ENCODE measurements at regions not wholly inside any gene's neighbourhood (a gene's known extent, or its start where the extent isn't known, plus 50 kb on each side); places are given as distances from the start of the nearest gene placed in this dataset.

GRCh38 chr10:120989279-120989678 lies 138.1 kb downstream of the WDR11 start:
- no peak overlapping the region for H3K27ac ChIP-seq
- intact Hi-C loops (cut with DNase I; ENCODE audit: low total_unique reads), result no loop called here
- DNase-seq, result no peak
- H3K4me1 ChIP-seq, result no peaks in the 10 kb centered on the region
- TF ChIP-seq POLR2AphosphoS5 (IDR thresholded peaks at IDR 0.05) (no peak), CTCF (IDR thresholded peaks at IDR 0.05 in 8 of 11, conservative IDR thresholded peaks at IDR 0.05 in 3 of 11) (no peak), POLR2A (IDR thresholded peaks at IDR 0.05) (no peak)
- no peak overlapping the region for H3K4me3 ChIP-seq
- H3K9me3 ChIP-seq, result peaks cover 0 to 56% (median 21%) of the 10 kb centered on the region in 8 donors
- no peaks in the 10 kb centered on the region for H3K36me3 ChIP-seq
- peaks cover 0 to 7% (median 0%) of the 10 kb centered on the region in 7 donors for H3K27me3 ChIP-seq (replicated peaks in 1 of 7)
- WGBS, 5 donors, result 88 to 97% (median 92%) methylated on average over 2 of the region's 2 CpGs

- DNase-seq, result no peak
- no peak for TF ChIP-seq CTCF (IDR thresholded peaks at IDR 0.05 in 8 of 11, conservative IDR thresholded peaks at IDR 0.05 in 3 of 11)
- TF ChIP-seq POLR2AphosphoS5 (IDR thresholded peaks at IDR 0.05), result no peak
- TF ChIP-seq POLR2A (IDR thresholded peaks at IDR 0.05), result no peak
- Histone ChIP-seq H3K27ac (no peak overlapping the region), H3K27me3 (replicated peaks in 1 of 7) (peaks cover 0 to 4% (median 0%) of the 10 kb centered on the region in 7 donors), H3K4me3 (no peak overlapping the region), H3K9me3 (peaks cover 0 to 59% (median 25%) of the 10 kb centered on the region in 8 donors), H3K36me3 (no peaks in the 10 kb centered on the region), H3K4me1 (no peaks in the 10 kb centered on the region)
- intact Hi-C loops (cut with DNase I; ENCODE audit: low total_unique reads), result no loop called here
- WGBS, 5 donors, result 76 to 90% (median 85%) methylated on average over 10 of the region's 10 CpGs
These were observed 138.9 kb downstream of the WDR11 start for GRCh38 chr10:120989996-120990598.

GRCh38 chr10:120990831-120991230 lies 139.7 kb downstream of the WDR11 start:
- no peak for DNase-seq
- Histone ChIP-seq H3K27me3 (replicated peaks in 1 of 7) (peaks cover 0 to 4% (median 0%) of the 10 kb centered on the region in 7 donors), H3K9me3 (peaks cover 0 to 59% (median 25%) of the 10 kb centered on the region in 8 donors), H3K4me3 (no peak overlapping the region), H3K27ac (no peak overlapping the region), H3K36me3 (no peaks in the 10 kb centered on the region), H3K4me1 (no peaks in the 10 kb centered on the region)
- WGBS, 5 donors, result 82 to 95% (median 87%) methylated on average over 2 of the region's 2 CpGs
- intact Hi-C loops (cut with DNase I; ENCODE audit: low total_unique reads), result no loop called here
- no peak for TF ChIP-seq POLR2A (IDR thresholded peaks at IDR 0.05)
- no peak for TF ChIP-seq CTCF (IDR thresholded peaks at IDR 0.05 in 8 of 11, conservative IDR thresholded peaks at IDR 0.05 in 3 of 11)
- no peak for TF ChIP-seq POLR2AphosphoS5 (IDR thresholded peaks at IDR 0.05)

- Histone ChIP-seq H3K27me3 (replicated peaks in 1 of 7) (peaks cover 0 to 10% (median 0%) of the 10 kb centered on the region in 7 donors), H3K4me3 (no peak overlapping the region), H3K36me3 (no peaks in the 10 kb centered on the region), H3K27ac (no peak overlapping the region), H3K9me3 (peaks cover 0 to 59% (median 25%) of the 10 kb centered on the region in 8 donors), H3K4me1 (no peaks in the 10 kb centered on the region)
- DNase-seq, result no peak
- 83 to 90% (median 87%) methylated on average over 2 of the region's 2 CpGs for WGBS, 5 donors
- TF ChIP-seq POLR2AphosphoS5 (IDR thresholded peaks at IDR 0.05), result no peak
- no peak for TF ChIP-seq POLR2A (IDR thresholded peaks at IDR 0.05)
- TF ChIP-seq CTCF (IDR thresholded peaks at IDR 0.05 in 8 of 11, conservative IDR thresholded peaks at IDR 0.05 in 3 of 11), result no peak
- intact Hi-C loops (cut with DNase I; ENCODE audit: low total_unique reads), result no loop called here
These were observed 141.9 kb downstream of the WDR11 start for GRCh38 chr10:120993089-120993488.
